IPS-15b (cell line): ENCODE measurements at regions not wholly inside any gene's neighbourhood (a gene's known extent, or its start where the extent isn't known, plus 50 kb on each side); places are given as distances from the start of the nearest gene placed in this dataset.
"Not testable (repeated sequence)": the region's sequence is repeated elsewhere in the genome, so short reads cannot be mapped to it uniquely, and the experiment has no call there.

Experiments used
- H3K27me3 ChIP-seq: one replicate; pipeline ENCODE4 v1.6.1; 2013; ENCODE audit warnings: low read length; ENCODE audit not compliant: control insufficient read depth, insufficient read depth
- H3K36me3 ChIP-seq: one replicate; pipeline ENCODE4 v1.6.1; 2013; ENCODE audit warnings: low read length; ENCODE audit not compliant: control insufficient read depth, insufficient read depth
- H3K4me1 ChIP-seq: one replicate; pipeline ENCODE4 v1.6.1; 2013; ENCODE audit warnings: mild to moderate bottlenecking, low read length; ENCODE audit not compliant: control insufficient read depth, insufficient read depth
- H3K4me3 ChIP-seq: one replicate; pipeline ENCODE4 v1.5.1; 2013; ENCODE audit warnings: low read depth, low read length
- H3K9ac ChIP-seq: one replicate; pipeline ENCODE4 v1.6.1; 2013; ENCODE audit warnings: low read depth, mild to moderate bottlenecking, low read length
- H3K9me3 ChIP-seq: one replicate; pipeline ENCODE4 v1.6.1; 2013; ENCODE audit warnings: mild to moderate bottlenecking, low read length; ENCODE audit not compliant: control insufficient read depth, insufficient read depth

GRCh38 chr6:119678961-119679360 lies 329.4 kb upstream of the MAN1A1 start:
- Histone ChIP-seq H3K4me1 (no peaks in the 10 kb centered on the region), H3K36me3 (no peaks in the 10 kb centered on the region), H3K27me3 (no peaks in the 10 kb centered on the region), H3K4me3 (no peak overlapping the region), H3K9me3 (no peaks in the 10 kb centered on the region), H3K9ac (no peak overlapping the region)

DNA sequence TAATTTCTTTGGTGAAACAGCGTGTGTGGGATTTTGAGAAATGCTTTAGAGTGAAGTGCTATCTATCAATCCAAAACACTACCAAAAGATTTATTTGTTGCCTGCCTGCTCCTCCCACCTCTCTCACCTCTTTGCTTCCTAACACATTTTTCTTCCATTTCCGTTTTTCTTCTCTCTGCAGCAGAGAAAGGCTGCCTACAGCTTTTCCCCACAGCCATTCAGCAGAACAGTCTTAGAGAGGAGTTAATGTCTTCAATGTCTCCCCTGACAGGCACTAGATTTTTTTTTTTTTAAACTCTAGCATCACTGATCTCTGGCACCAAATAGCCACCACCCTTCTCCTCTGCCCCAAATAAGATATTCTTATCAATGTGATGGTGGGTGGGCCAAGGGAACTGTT lies 327.8 kb upstream of the MAN1A1 start:
- H3K36me3 ChIP-seq, result no peaks in the 10 kb centered on the region
- no peak overlapping the region for H3K4me3 ChIP-seq
- no peaks in the 10 kb centered on the region for H3K27me3 ChIP-seq
- peaks cover 3% of the 10 kb centered on the region for H3K4me1 ChIP-seq
- H3K9me3 ChIP-seq, result no peaks in the 10 kb centered on the region
- H3K9ac ChIP-seq, result no peak overlapping the region

DNA sequence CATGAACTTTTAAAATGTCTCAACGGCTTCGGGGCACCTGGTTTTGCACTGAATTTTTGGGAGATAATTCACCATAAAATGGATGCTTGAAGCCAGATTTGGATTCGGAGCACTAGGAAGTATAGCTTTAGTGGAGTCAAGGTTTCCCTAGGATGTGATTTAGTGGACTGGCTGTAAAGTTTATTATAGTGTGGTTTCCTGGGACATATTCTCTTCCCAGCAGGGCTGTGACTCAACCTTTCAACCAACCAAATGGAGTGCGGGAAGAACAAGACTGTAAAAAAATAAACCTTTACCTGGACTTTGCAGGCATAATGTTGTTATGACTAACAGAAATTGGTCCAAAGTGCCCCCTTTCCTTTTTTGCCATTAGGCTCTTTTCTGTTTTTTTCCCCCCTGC lies 327.4 kb upstream of the MAN1A1 start:
- no peaks in the 10 kb centered on the region for H3K36me3 ChIP-seq
- H3K4me1 ChIP-seq, result peaks cover 3% of the 10 kb centered on the region
- H3K4me3 ChIP-seq, result no peak overlapping the region
- no peaks in the 10 kb centered on the region for H3K9me3 ChIP-seq
- no peaks in the 10 kb centered on the region for H3K27me3 ChIP-seq
- H3K9ac ChIP-seq, result no peak overlapping the region

GRCh38 chr6:119676230-119676629 lies 326.7 kb upstream of the MAN1A1 start:
- no peaks in the 10 kb centered on the region for H3K36me3 ChIP-seq

GRCh38 chr6:119673741-119674140 lies 324.2 kb upstream of the MAN1A1 start:
- no peak overlapping the region for H3K9ac ChIP-seq
- no peaks in the 10 kb centered on the region for H3K36me3 ChIP-seq
- H3K4me1 ChIP-seq, result peaks cover 7% of the 10 kb centered on the region
- no peak overlapping the region for H3K4me3 ChIP-seq
- H3K27me3 ChIP-seq, result no peaks in the 10 kb centered on the region
- H3K9me3 ChIP-seq, result no peaks in the 10 kb centered on the region

More at GRCh38 chr6:119676230-119676629, 326.7 kb upstream of the MAN1A1 start:
- no peaks in the 10 kb centered on the region for H3K27me3 ChIP-seq
- H3K9ac ChIP-seq, result no peak overlapping the region
- no peaks in the 10 kb centered on the region for H3K9me3 ChIP-seq
- H3K4me3 ChIP-seq, result no peak overlapping the region
- peaks cover 3% of the 10 kb centered on the region for H3K4me1 ChIP-seq

DNA sequence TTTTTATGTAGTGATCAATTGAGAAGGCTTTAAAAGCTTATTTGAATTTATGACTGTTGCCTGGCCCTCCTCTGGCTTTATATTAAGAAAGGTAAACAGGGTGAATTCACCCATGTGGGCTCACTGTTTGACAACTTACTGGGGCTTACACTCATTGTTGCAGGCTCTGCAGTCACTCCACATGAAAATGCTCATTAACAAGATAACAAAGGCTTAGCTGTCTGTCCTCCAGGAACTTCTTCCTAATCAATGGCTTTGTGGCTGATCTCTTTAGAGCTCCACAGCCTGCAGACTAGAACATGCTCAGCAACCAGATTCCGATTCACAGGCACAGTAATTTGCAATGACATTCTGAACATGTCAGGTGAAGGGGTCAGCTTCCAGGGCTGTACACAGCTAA lies 323.2 kb upstream of the MAN1A1 start:
- H3K27me3 ChIP-seq, result no peaks in the 10 kb centered on the region

GRCh38 chr6:119671105-119671504 lies 321.5 kb upstream of the MAN1A1 start:
- Histone ChIP-seq H3K9me3 (no peaks in the 10 kb centered on the region), H3K36me3 (no peaks in the 10 kb centered on the region), H3K4me3 (no peak overlapping the region), H3K9ac (no peak overlapping the region), H3K27me3 (no peaks in the 10 kb centered on the region), H3K4me1 (peaks cover 7% of the 10 kb centered on the region)

More for the DNA sequence above, 323.2 kb upstream of the MAN1A1 start:
- no peaks in the 10 kb centered on the region for H3K9me3 ChIP-seq
- no peaks in the 10 kb centered on the region for H3K36me3 ChIP-seq
- no peak overlapping the region for H3K4me3 ChIP-seq
- H3K4me1 ChIP-seq, result peaks cover 7% of the 10 kb centered on the region
- H3K9ac ChIP-seq, result no peak overlapping the region

GRCh38 chr6:119669221-119669620 lies 319.7 kb upstream of the MAN1A1 start:
- H3K4me3 ChIP-seq, result no peak overlapping the region

DNA sequence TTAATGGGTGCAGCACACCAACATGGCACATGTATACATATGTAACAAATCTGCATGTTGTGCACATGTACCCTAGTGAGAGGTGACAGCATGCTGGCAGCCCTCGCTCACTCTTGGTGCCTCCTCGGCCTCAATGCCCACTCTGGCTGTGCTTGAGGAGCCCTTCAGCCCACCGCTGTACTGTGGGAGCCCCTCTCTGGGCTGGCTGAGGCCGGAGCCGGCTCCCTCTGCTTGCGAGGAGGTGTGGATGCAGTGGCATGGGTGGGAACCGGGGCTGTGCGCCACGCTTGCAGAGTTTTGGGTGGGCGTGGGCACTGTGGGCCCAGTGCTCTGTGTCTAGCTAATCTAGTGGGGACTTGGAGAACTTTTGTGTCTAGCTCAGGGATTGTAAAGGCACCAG lies 315.9 kb upstream of the MAN1A1 start:
- not testable (repeated sequence) for H3K4me3 ChIP-seq, H3K36me3 ChIP-seq, H3K9ac ChIP-seq, H3K9me3 ChIP-seq, H3K27me3 ChIP-seq, H3K4me1 ChIP-seq

More at GRCh38 chr6:119669221-119669620, 319.7 kb upstream of the MAN1A1 start:
- H3K27me3 ChIP-seq, result no peaks in the 10 kb centered on the region
- H3K36me3 ChIP-seq, result no peaks in the 10 kb centered on the region
- H3K9ac ChIP-seq, result no peak overlapping the region
- no peaks in the 10 kb centered on the region for H3K9me3 ChIP-seq
- H3K4me1 ChIP-seq, result peaks cover 7% of the 10 kb centered on the region

GRCh38 chr6:119661628-119662027 lies 312.1 kb upstream of the MAN1A1 start:
- Histone ChIP-seq H3K4me1 (no peaks in the 10 kb centered on the region), H3K4me3 (no peak overlapping the region), H3K9ac (no peak overlapping the region), H3K36me3 (no peaks in the 10 kb centered on the region), H3K27me3 (no peaks in the 10 kb centered on the region), H3K9me3 (no peaks in the 10 kb centered on the region)

DNA sequence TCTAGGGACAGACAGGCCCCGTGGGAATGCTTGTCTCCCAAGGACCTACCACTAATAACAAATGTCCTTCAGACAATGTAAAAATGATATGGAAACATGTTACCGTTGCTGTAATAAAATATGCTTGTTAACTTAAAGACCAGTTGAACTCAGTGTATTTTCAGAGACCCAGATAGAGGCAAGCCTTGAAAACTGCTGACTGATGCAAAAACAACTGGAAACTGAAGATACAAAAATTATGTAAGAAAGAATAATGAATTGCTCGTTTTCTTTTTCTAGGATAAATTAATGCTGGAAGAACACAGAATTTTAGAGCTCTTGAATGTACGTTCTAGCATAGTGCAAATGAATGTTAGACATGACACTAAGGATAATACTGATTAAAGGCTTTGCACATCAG lies 311.5 kb upstream of the MAN1A1 start:
- no peaks in the 10 kb centered on the region for H3K27me3 ChIP-seq
- H3K36me3 ChIP-seq, result no peaks in the 10 kb centered on the region
- no peaks in the 10 kb centered on the region for H3K4me1 ChIP-seq
- H3K9ac ChIP-seq, result no peak overlapping the region
- no peak overlapping the region for H3K4me3 ChIP-seq
- H3K9me3 ChIP-seq, result no peaks in the 10 kb centered on the region

GRCh38 chr6:119658917-119659316 lies 309.4 kb upstream of the MAN1A1 start:
- Histone ChIP-seq H3K9me3 (no peaks in the 10 kb centered on the region), H3K4me1 (no peaks in the 10 kb centered on the region), H3K4me3 (no peak overlapping the region), H3K27me3 (no peaks in the 10 kb centered on the region), H3K36me3 (no peaks in the 10 kb centered on the region), H3K9ac (no peak overlapping the region)

DNA sequence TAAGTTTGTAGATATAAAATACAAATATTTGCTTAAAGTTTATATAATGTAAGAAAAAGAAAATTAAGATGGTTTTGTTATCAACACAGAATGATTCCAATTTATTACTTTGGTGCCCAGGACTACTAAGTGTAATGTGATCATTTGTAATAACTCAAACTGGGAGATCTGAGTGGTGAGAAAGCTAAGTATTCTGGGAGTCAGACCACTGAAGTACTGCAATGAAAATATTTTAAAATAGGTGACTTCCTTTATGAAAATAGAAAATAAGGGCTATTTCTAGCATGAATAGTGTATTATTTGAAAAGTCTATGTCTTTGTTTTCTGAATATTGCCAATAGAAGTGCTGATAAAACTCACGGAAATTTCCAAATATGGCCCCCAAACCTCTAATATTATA lies 305.6 kb upstream of the MAN1A1 start:
- Histone ChIP-seq H3K36me3 (no peaks in the 10 kb centered on the region), H3K9me3 (no peaks in the 10 kb centered on the region), H3K27me3 (no peaks in the 10 kb centered on the region), H3K4me1 (no peaks in the 10 kb centered on the region), H3K4me3 (no peak overlapping the region), H3K9ac (no peak overlapping the region)
